H1 (cell line): ENCODE measurements at regions not wholly inside any gene's neighbourhood (a gene's known extent, or its start where the extent isn't known, plus 50 kb on each side); places are given as distances from the start of the nearest gene placed in this dataset.

ENCODE experiments used
- CTCF ChIA-PET: fragments of 300-600 bp; sonication (Branson Sonifier 250); formaldehyde crosslinking; loops from one replicate; lab custom pipeline; 2021; ENCODE audit not compliant: partially characterized antibody; lab: Charles Lee
- POLR2A ChIA-PET: fragments of 300-600 bp; sonication (Branson Sonifier 250); formaldehyde crosslinking; loops from one replicate; lab custom pipeline; 2021; ENCODE audit warnings: inconsistent platforms; ENCODE audit not compliant: partially characterized antibody; lab: Charles Lee
- DNase-seq, 2 experiments: peaks; one replicate each; pipeline versions ENCODE4 v3.0.0 to v3.0.0-alpha.2; 2010 to 2022; ENCODE audit warnings: low spot score in 2 of 2, low read depth in 1 of 2, mixed read lengths in 1 of 2
- FAIRE-seq: peaks from 2 replicates; lab custom pipeline; 2011; peaks lifted over from hg19 to GRCh38; lab: Jason Lieb, UNC
- H2AFZ ChIP-seq: 2 replicates; pipeline ENCODE4 v1.8.1; 2012; ENCODE audit warnings: low read length, inconsistent platforms
- H2AK5ac ChIP-seq: 2 replicates; pipeline ENCODE4 v1.6.1; 2013; ENCODE audit warnings: low read depth, low read length
- H2BK120ac ChIP-seq: replicated peaks from 2 replicates; pipeline ENCODE3; 2013; ENCODE audit warnings: low read depth, low read length, inconsistent platforms
- H2BK12ac ChIP-seq: 2 replicates; pipeline ENCODE4 v1.6.1; 2013; ENCODE audit warnings: low read depth, low read length
- H2BK15ac ChIP-seq: 2 replicates; pipeline ENCODE4 v1.6.1; 2013; ENCODE audit warnings: low read length
- H2BK20ac ChIP-seq: 2 replicates; pipeline ENCODE4 v1.6.1; 2013; ENCODE audit warnings: low read length
- H2BK5ac ChIP-seq: 2 replicates; pipeline ENCODE4 v1.6.1; 2013; ENCODE audit warnings: low read depth, low read length
- H3K14ac ChIP-seq: 2 replicates; pipeline ENCODE4 v1.6.1; 2013; ENCODE audit warnings: inconsistent platforms; ENCODE audit not compliant: insufficient read length
- H3K18ac ChIP-seq: 2 replicates; pipeline ENCODE4 v1.6.1; 2013; ENCODE audit warnings: low read length; ENCODE audit errors: extremely low read depth
- H3K23ac ChIP-seq: 2 replicates; pipeline ENCODE4 v1.6.1; 2013; ENCODE audit warnings: inconsistent platforms; ENCODE audit not compliant: insufficient read length
- H3K23me2 ChIP-seq: 2 replicates; pipeline ENCODE4 v1.6.1; 2013; ENCODE audit warnings: low read depth, low read length
- H3K27ac ChIP-seq: 2 replicates; pipeline ENCODE4 v1.6.1; 2011; ENCODE audit warnings: low read depth, low read length, inconsistent platforms
- H3K27me3 ChIP-seq, 4 experiments: replicated peaks in 1 of 4; 1 replicate in 1 of 4; 2 replicates in 3 of 4; pipeline versions ENCODE4 v1.6.1 to v1.8.1; 2011 to 2013; ENCODE audit warnings: low read length in 3 of 4, mild to moderate bottlenecking in 3 of 4, inconsistent platforms in 2 of 4, mixed read lengths in 2 of 4, moderate library complexity in 1 of 4; ENCODE audit not compliant: control insufficient read depth in 3 of 4, insufficient read depth in 3 of 4; ENCODE audit errors: extremely low read depth in 1 of 4
- H3K36me3 ChIP-seq, 4 experiments: 2 replicates each; pipeline versions ENCODE4 v1.6.1 to v1.8.1; 2011 to 2013; ENCODE audit warnings: mild to moderate bottlenecking in 4 of 4, low read length in 3 of 4, moderate library complexity in 2 of 4, control low read depth in 1 of 4, inconsistent platforms in 1 of 4; ENCODE audit not compliant: insufficient read depth in 4 of 4, control insufficient read depth in 2 of 4
- H3K4ac ChIP-seq: replicated peaks from 2 replicates; pipeline ENCODE3; 2013; ENCODE audit warnings: low read length, low read depth, mixed read lengths, inconsistent platforms; ENCODE audit not compliant: insufficient read length
- H3K4me1 ChIP-seq, 4 experiments: replicated peaks in 1 of 4; 1 replicate in 1 of 4; 2 replicates in 3 of 4; pipeline versions ENCODE4 v1.6.1 to v1.8.1; 2011 to 2013; ENCODE audit warnings: low read length in 3 of 4, inconsistent platforms in 2 of 4, mixed read lengths in 1 of 4; ENCODE audit not compliant: insufficient read depth in 4 of 4, control insufficient read depth in 3 of 4
- H3K4me2 ChIP-seq, 2 experiments: 2 replicates each; pipeline versions ENCODE4 v1.6.1 to v1.8.1; 2011 to 2013; ENCODE audit warnings: low read depth in 2 of 2, low read length in 2 of 2, control low read depth in 1 of 2, inconsistent platforms in 1 of 2, mild to moderate bottlenecking in 1 of 2; ENCODE audit not compliant: insufficient read depth in 1 of 2
- H3K4me3 ChIP-seq, 4 experiments: fragments of 200-600, 300-600 bp in 1 of 4; sonication (generic), shearing (Covaris generic), sonication (Bioruptor Twin) in 1 of 4; 2 replicates each; pipeline versions ENCODE4 v1.5.1 to v1.8.1; 2011 to 2016; ENCODE audit warnings: low read length in 4 of 4, low read depth in 3 of 4, control low read depth in 2 of 4, inconsistent platforms in 2 of 4, mild to moderate bottlenecking in 2 of 4, mixed read lengths in 1 of 4, moderate library complexity in 1 of 4; ENCODE audit not compliant: insufficient read depth in 2 of 4; ENCODE audit errors: extremely low read depth in 1 of 4
- H3K56ac ChIP-seq: replicated peaks from 2 replicates; pipeline ENCODE3; 2013; ENCODE audit warnings: low read depth, mild to moderate bottlenecking, mixed read lengths, low read length, inconsistent platforms; ENCODE audit not compliant: insufficient read length
- H3K79me1 ChIP-seq: 2 replicates; pipeline ENCODE4 v1.6.1; 2013; ENCODE audit warnings: low read depth, low read length, control low read depth
- H3K79me2 ChIP-seq, 2 experiments: 2 replicates each; pipeline versions ENCODE4 v1.6.1 to v1.8.1; 2012 to 2013; ENCODE audit warnings: low read length in 2 of 2, mild to moderate bottlenecking in 2 of 2, inconsistent platforms in 1 of 2; ENCODE audit not compliant: insufficient read depth in 2 of 2, control insufficient read depth in 1 of 2
- H3K9ac ChIP-seq, 4 experiments: replicated peaks in 1 of 4; 1 replicate in 1 of 4; 2 replicates in 3 of 4; pipeline versions ENCODE4 v1.6.1 to v1.8.1; 2011 to 2013; ENCODE audit warnings: low read depth in 3 of 4, low read length in 3 of 4, control low read depth in 2 of 4, mild to moderate bottlenecking in 2 of 4, moderate library complexity in 2 of 4, inconsistent platforms in 1 of 4; ENCODE audit errors: extremely low read depth in 1 of 4
- H3K9me3 ChIP-seq, 2 experiments: 2 replicates each; pipeline versions ENCODE4 v1.6.1 to v1.8.1; 2012 to 2013; ENCODE audit warnings: mild to moderate bottlenecking in 2 of 2, moderate library complexity in 2 of 2, control low read depth in 1 of 2, inconsistent platforms in 1 of 2, low read depth in 1 of 2, low read length in 1 of 2, mixed read lengths in 1 of 2; ENCODE audit not compliant: insufficient read depth in 2 of 2
- H4K20me1 ChIP-seq, 2 experiments: replicated peaks in 1 of 2; 2 replicates each; pipeline versions ENCODE3 to v1.8.1; 2011 to 2013; ENCODE audit warnings: inconsistent platforms in 2 of 2, low read length in 2 of 2, mild to moderate bottlenecking in 1 of 2; ENCODE audit not compliant: insufficient read depth in 2 of 2, control insufficient read depth in 1 of 2
- H4K5ac ChIP-seq: 2 replicates; pipeline ENCODE4 v1.6.1; 2013; ENCODE audit warnings: low read length, low read depth, mixed read lengths, inconsistent platforms; ENCODE audit not compliant: insufficient read length
- H4K8ac ChIP-seq: 2 replicates; pipeline ENCODE4 v1.8.0; 2013; ENCODE audit warnings: mild to moderate bottlenecking, moderate library complexity, low read length, inconsistent platforms; ENCODE audit not compliant: insufficient read depth; ENCODE audit errors: extremely low read depth
- H4K91ac ChIP-seq: replicated peaks from 2 replicates; pipeline ENCODE3; 2013; ENCODE audit warnings: low read length, mixed read lengths, inconsistent platforms; ENCODE audit not compliant: insufficient read length
- TEAD4 ChIP-seq: IDR thresholded peaks from 2 replicates; pipeline ENCODE4 v1.6.1; 2012; ENCODE audit warnings: low read depth, low read length, inconsistent platforms, mixed read lengths
- WGBS, 2 experiments: shearing (Covaris generic) in 1 of 2; methylation state at CpG; one replicate each; pipeline versions ENCODE4 v1.1.6 to v1.1.7; 2013 to 2015; ENCODE audit warnings: low lambda C conversion rate in 2 of 2, mixed read lengths in 2 of 2, inconsistent platforms in 1 of 2, low coverage in 1 of 2, missing lambda C conversion rate in 1 of 2; ENCODE audit not compliant: insufficient replicate concordance in 2 of 2, insufficient coverage in 1 of 2, insufficient read length in 1 of 2; ENCODE audit errors: extremely low coverage in 1 of 2, missing lambda C conversion rate in 1 of 2; 5-methylcytosine and 5-hydroxymethylcytosine counted together

DNA sequence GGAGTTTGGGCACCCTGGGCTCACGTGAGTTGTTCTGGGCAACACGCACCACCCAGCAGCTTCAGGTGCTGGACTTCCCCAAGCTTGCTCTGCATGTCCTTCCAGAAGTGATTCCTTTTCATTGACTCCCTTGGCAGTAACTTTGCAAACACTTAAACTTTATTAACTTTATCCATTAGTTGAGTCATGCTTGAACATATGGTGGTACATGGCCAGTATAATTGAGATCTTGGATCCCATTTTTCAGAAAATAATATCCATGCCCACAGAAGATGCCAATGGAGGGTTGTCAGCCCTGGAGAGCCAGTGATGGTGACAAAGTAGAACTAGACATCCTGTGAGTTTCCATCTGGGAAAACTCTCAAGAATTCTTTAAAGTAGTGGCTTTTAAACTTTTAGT lies 144.2 kb downstream of the COPS8 start:
- FAIRE-seq: no peak
- no peaks in the 10 kb centered on the region for H3K4me1 ChIP-seq
- H3K4ac ChIP-seq: no peak overlapping the region
- H2BK12ac ChIP-seq: no peak overlapping the region
- no peaks in the 10 kb centered on the region for H3K23me2 ChIP-seq
- H3K27me3 ChIP-seq: no peaks in the 10 kb centered on the region; a peak in 1 of 7 replicates
- no peaks in the 10 kb centered on the region for H3K79me2 ChIP-seq
- H3K79me1 ChIP-seq: no peaks in the 10 kb centered on the region
- no peak overlapping the region for H3K18ac ChIP-seq
- no peak overlapping the region for H3K4me2 ChIP-seq
- no peak overlapping the region for H3K14ac ChIP-seq
- H2BK5ac ChIP-seq: no peak overlapping the region
- 97% methylated on average over 2 of the region's 2 CpGs; no CpG with 5 or more reads in 1 of the 2 experiments for WGBS, 2 experiments
- no peak overlapping the region for H3K56ac ChIP-seq
- DNase-seq: no peak
- H3K23ac ChIP-seq: no peak overlapping the region
- H4K5ac ChIP-seq: no peak overlapping the region
- no peak overlapping the region for H2BK20ac ChIP-seq
- H2AFZ ChIP-seq: no peak overlapping the region
- CTCF ChIA-PET: interaction anchor here (1.3 kb wide), 1 partner anchor 9 kb away, joined by 3 read pairs; no protein-coding TSS in a partner anchor
- H4K91ac ChIP-seq: no peak overlapping the region
- no peak overlapping the region for H3K9ac ChIP-seq
- POLR2A ChIA-PET: no interaction called here
- H3K27ac ChIP-seq: no peak overlapping the region
- H3K4me3 ChIP-seq: no peak overlapping the region
- no peaks in the 10 kb centered on the region for H4K20me1 ChIP-seq
- H2AK5ac ChIP-seq: no peak overlapping the region
- no peaks in the 10 kb centered on the region; a peak in 2 of 8 replicates for H3K36me3 ChIP-seq
- H2BK15ac ChIP-seq: no peak overlapping the region
- no peak overlapping the region for H2BK120ac ChIP-seq
- no peak overlapping the region for H4K8ac ChIP-seq
- peaks cover 0 to 2% of the 10 kb centered on the region in 2 experiments; a peak in 1 of 4 replicates for H3K9me3 ChIP-seq
- TF ChIP-seq TEAD4: no peak
